RKO (cell line): ENCODE measurements at regions not wholly inside any gene's neighbourhood (a gene's known extent, or its start where the extent isn't known, plus 50 kb on each side); places are given as distances from the start of the nearest gene placed in this dataset.

Experiments used
- DNase-seq: peaks from one replicate; pipeline ENCODE4 v3.0.0-alpha.2; 2016; ENCODE audit warnings: low spot score

GRCh38 chr10:27599546-27599945, 95.4 kb downstream of the RAB18 start:
- no peak for DNase-seq

- DNase-seq = no peak
Observed at GRCh38 chr10:27600930-27601329, 96.8 kb downstream of the RAB18 start.

GRCh38 chr10:27601503-27601902, 97.4 kb downstream of the RAB18 start:
- DNase-seq = no peak

GRCh38 chr10:27601946-27602538, 97.9 kb downstream of the RAB18 start:
- no peak for DNase-seq

- no peak for DNase-seq
Observed at GRCh38 chr10:27603104-27603503, 99.0 kb downstream of the RAB18 start.

GRCh38 chr10:27605318-27605717, 101.2 kb downstream of the RAB18 start:
- no peak for DNase-seq

GRCh38 chr10:27607591-27607990, 103.5 kb downstream of the RAB18 start:
- no peak for DNase-seq

GRCh38 chr10:27611236-27611635, 107.1 kb downstream of the RAB18 start:
- peak; percentile 40 for DNase-seq

GRCh38 chr10:27611744-27612550, 107.8 kb downstream of the RAB18 start:
- no peak for DNase-seq

GRCh38 chr10:27612551-27613035, 108.5 kb downstream of the RAB18 start:
- no peak for DNase-seq

GRCh38 chr10:27614776-27615175, 110.7 kb downstream of the RAB18 start:
- no peak for DNase-seq

- no peak for DNase-seq
Observed at GRCh38 chr10:27618036-27618615, 114.0 kb downstream of the RAB18 start.

- DNase-seq = no peak
Observed at GRCh38 chr10:27618906-27619305, 114.8 kb downstream of the RAB18 start.

- DNase-seq = no peak
Observed at GRCh38 chr10:27619329-27619728, 115.2 kb downstream of the RAB18 start.

GRCh38 chr10:27620430-27621397, 116.6 kb downstream of the RAB18 start:
- DNase-seq = no peak

- no peak for DNase-seq
Observed at GRCh38 chr10:27621461-27621860, 117.4 kb downstream of the RAB18 start.

- no peak for DNase-seq
Observed at GRCh38 chr10:27622596-27622995, 118.5 kb downstream of the RAB18 start.
